ENCODE measurements at regions not wholly inside any gene's neighbourhood (a gene's known extent, or its start where the extent isn't known, plus 50 kb on each side); places are given as distances from the start of the nearest gene placed in this dataset.

DNA sequence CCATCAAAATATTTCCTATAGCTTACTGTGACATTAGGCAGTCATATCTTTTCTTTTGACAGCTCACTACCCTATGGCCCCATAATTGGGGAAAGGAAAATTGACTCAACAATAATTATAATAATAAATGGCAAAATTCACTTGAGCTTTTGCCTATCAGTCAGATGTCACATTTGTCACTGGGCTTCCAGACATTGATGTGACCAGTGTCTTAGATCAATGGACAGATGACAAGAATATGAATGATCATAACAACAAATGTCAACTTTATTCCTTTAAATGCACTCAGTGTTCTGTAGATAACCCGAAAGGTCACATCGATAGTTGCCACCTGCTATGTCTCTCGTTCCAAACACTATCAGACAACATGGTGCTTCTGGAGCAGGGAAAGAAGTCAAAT is 266.7 kb downstream of the GPATCH2 start:
- in situ Hi-C loops (cut with HindIII; ENCODE audit: low pct_ligation_motif_present, low sequenced_read_pairs), result no loop called here
- Histone ChIP-seq H3K27me3 (replicated peaks) (no peaks in the 10 kb centered on the region), H3K27ac (no peak overlapping the region), H3K4me3 (ENCODE audit: low read depth, low read length) (no peak overlapping the region), H3K36me3 (replicated peaks) (no peaks in the 10 kb centered on the region)
- no peak for TF ChIP-seq CTCF (IDR thresholded peaks at IDR 0.05; ENCODE audit: low read depth, low read length, missing control alignments)
- DNase-seq, result no peak

GRCh38 chr1:217363319-217363718 is 267.6 kb downstream of the GPATCH2 start:
- Histone ChIP-seq H3K4me3 (ENCODE audit: low read depth, low read length) (no peak overlapping the region), H3K27me3 (replicated peaks) (no peaks in the 10 kb centered on the region), H3K36me3 (replicated peaks) (no peaks in the 10 kb centered on the region), H3K27ac (no peak overlapping the region)
- no peak for TF ChIP-seq CTCF (IDR thresholded peaks at IDR 0.05; ENCODE audit: low read depth, low read length, missing control alignments)
- DNase-seq, result no peak
- in situ Hi-C loops (cut with HindIII; ENCODE audit: low pct_ligation_motif_present, low sequenced_read_pairs), result no loop called here

- no peak for DNase-seq
- no peak for TF ChIP-seq CTCF (IDR thresholded peaks at IDR 0.05; ENCODE audit: low read depth, low read length, missing control alignments)
- H3K4me3 ChIP-seq (ENCODE audit: low read depth, low read length), result no peak overlapping the region
- H3K27ac ChIP-seq, result no peak overlapping the region
- H3K27me3 ChIP-seq (replicated peaks), result no peaks in the 10 kb centered on the region
- in situ Hi-C loops (cut with HindIII; ENCODE audit: low pct_ligation_motif_present, low sequenced_read_pairs), result no loop called here
- H3K36me3 ChIP-seq (replicated peaks), result no peaks in the 10 kb centered on the region
Observed at GRCh38 chr1:217360510-217360909, 270.4 kb downstream of the GPATCH2 start.

DNA sequence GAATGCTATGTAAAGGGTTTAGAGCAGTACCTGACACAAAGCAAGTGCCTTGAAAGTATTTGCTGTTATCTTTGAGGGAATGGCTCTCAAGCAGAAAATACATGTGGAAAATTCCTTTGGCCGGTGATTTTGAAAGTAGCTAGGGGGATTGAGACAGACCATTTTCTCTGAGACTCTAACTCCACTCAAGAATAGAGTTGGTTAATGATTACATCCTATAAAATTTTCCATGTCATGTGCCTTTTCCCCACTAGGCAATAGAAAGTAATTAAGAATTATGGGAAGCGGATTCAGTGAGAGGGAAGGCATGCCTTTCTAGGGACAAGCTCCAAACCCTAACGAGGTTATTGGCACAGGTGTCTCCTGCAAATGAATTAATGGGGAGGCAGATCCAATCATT is 276.0 kb downstream of the GPATCH2 start:
- no peaks in the 10 kb centered on the region for H3K36me3 ChIP-seq (replicated peaks)
- DNase-seq, result no peak
- H3K4me3 ChIP-seq (ENCODE audit: low read depth, low read length), result no peak overlapping the region
- H3K27me3 ChIP-seq (replicated peaks), result no peaks in the 10 kb centered on the region
- TF ChIP-seq CTCF (IDR thresholded peaks at IDR 0.05; ENCODE audit: low read depth, low read length, missing control alignments), result no peak
- in situ Hi-C loops (cut with HindIII; ENCODE audit: low pct_ligation_motif_present, low sequenced_read_pairs), result no loop called here
- no peak overlapping the region for H3K27ac ChIP-seq

DNA sequence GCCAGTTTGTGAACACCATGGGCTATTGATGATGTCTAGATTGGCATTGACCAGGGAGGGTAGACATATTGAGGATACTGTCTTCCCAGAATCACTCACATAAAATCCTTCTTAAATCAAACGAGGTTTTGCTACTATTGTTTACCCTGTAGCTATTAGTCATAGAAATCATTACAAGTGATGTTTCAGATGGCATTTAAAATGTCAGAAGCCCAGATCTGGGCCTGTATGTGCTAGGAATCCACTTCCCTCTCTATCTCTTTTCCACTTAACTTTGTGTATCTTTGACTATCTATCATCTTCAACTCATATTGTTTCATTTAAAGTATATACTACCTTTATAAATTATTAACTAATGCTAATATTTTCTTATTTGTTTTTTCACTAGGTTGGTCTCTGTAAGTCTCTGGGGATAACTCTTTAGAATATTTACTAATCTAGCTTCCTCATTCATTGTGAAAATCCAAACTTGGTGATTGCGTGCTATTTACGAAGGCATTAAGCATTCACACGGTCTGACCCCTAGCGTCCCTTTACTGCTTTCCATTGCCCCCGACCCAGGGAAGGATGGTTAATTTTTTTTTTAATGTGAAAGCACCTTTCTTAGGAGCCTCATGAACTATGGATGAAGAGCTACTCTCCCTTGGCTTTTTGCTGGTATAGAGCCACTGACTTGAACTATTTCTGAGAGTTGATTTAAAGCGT is 281.8 kb downstream of the GPATCH2 start:
- DNase-seq, result no peak
- no peaks in the 10 kb centered on the region for H3K27me3 ChIP-seq (replicated peaks)
- no peak overlapping the region for H3K27ac ChIP-seq
- no peaks in the 10 kb centered on the region for H3K36me3 ChIP-seq (replicated peaks)
- in situ Hi-C loops (cut with HindIII; ENCODE audit: low pct_ligation_motif_present, low sequenced_read_pairs), result no loop called here
- no peak for TF ChIP-seq CTCF (IDR thresholded peaks at IDR 0.05; ENCODE audit: low read depth, low read length, missing control alignments)
- H3K4me3 ChIP-seq (ENCODE audit: low read depth, low read length), result no peak overlapping the region

- Histone ChIP-seq H3K36me3 (replicated peaks) (no peaks in the 10 kb centered on the region), H3K4me3 (ENCODE audit: low read depth, low read length) (no peak overlapping the region), H3K27ac (no peak overlapping the region), H3K27me3 (replicated peaks) (no peaks in the 10 kb centered on the region)
- in situ Hi-C loops (cut with HindIII; ENCODE audit: low pct_ligation_motif_present, low sequenced_read_pairs), result no loop called here
- DNase-seq, result no peak
- TF ChIP-seq CTCF (IDR thresholded peaks at IDR 0.05; ENCODE audit: low read depth, low read length, missing control alignments), result no peak
Observed at GRCh38 chr1:217344712-217345111, 286.2 kb downstream of the GPATCH2 start.
